ENCODE measurements at regions not wholly inside any gene's neighbourhood (a gene's known extent, or its start where the extent isn't known, plus 50 kb on each side); places are given as distances from the start of the nearest gene placed in this dataset.

GRCh38 chr5:84578226-84578625, 193.5 kb upstream of the EDIL3 start:
- Histone ChIP-seq H3K4me1 (no peaks in the 10 kb centered on the region), H3K4me3 (no peak overlapping the region), H3K9ac (no peak overlapping the region), H3K27me3 (no peaks in the 10 kb centered on the region), H3K9me3 (no peaks in the 10 kb centered on the region), H3K4me2 (no peak overlapping the region), H3K27ac (no peak overlapping the region), H3K36me3 (no peaks in the 10 kb centered on the region), H4K20me1 (no peaks in the 10 kb centered on the region)
- TF ChIP-seq Cebpa-rat (IDR thresholded peaks at IDR 0.05): no peak

- Histone ChIP-seq H3K36me3 (no peaks in the 10 kb centered on the region), H3K4me1 (no peaks in the 10 kb centered on the region), H3K27me3 (no peaks in the 10 kb centered on the region), H3K27ac (no peak overlapping the region), H3K4me2 (no peak overlapping the region), H3K9ac (no peak overlapping the region), H3K4me3 (no peak overlapping the region), H3K9me3 (no peaks in the 10 kb centered on the region), H4K20me1 (no peaks in the 10 kb centered on the region)
- no peak for TF ChIP-seq Cebpa-rat (IDR thresholded peaks at IDR 0.05)
Measured at GRCh38 chr5:84573017-84573712, 188.5 kb upstream of the EDIL3 start.

GRCh38 chr5:84569307-84569706, 184.6 kb upstream of the EDIL3 start:
- no peak for TF ChIP-seq Cebpa-rat (IDR thresholded peaks at IDR 0.05)
- Histone ChIP-seq H3K4me3 (no peak overlapping the region), H3K9me3 (no peaks in the 10 kb centered on the region), H3K9ac (no peak overlapping the region), H3K4me1 (no peaks in the 10 kb centered on the region), H3K27me3 (no peaks in the 10 kb centered on the region), H3K27ac (no peak overlapping the region), H3K36me3 (no peaks in the 10 kb centered on the region), H4K20me1 (no peaks in the 10 kb centered on the region), H3K4me2 (no peak overlapping the region)

- Histone ChIP-seq H3K27me3 (no peaks in the 10 kb centered on the region), H3K9ac (no peak overlapping the region), H3K9me3 (no peaks in the 10 kb centered on the region), H4K20me1 (no peaks in the 10 kb centered on the region), H3K36me3 (no peaks in the 10 kb centered on the region), H3K4me2 (no peak overlapping the region), H3K4me3 (no peak overlapping the region), H3K4me1 (no peaks in the 10 kb centered on the region), H3K27ac (no peak overlapping the region)
- TF ChIP-seq Cebpa-rat (IDR thresholded peaks at IDR 0.05): no peak
Measured at GRCh38 chr5:84568171-84568570, 183.5 kb upstream of the EDIL3 start.

- Histone ChIP-seq H3K36me3 (no peaks in the 10 kb centered on the region), H3K4me1 (no peaks in the 10 kb centered on the region), H3K4me3 (no peak overlapping the region), H4K20me1 (no peaks in the 10 kb centered on the region), H3K9me3 (no peaks in the 10 kb centered on the region), H3K27me3 (no peaks in the 10 kb centered on the region), H3K27ac (no peak overlapping the region), H3K9ac (no peak overlapping the region), H3K4me2 (no peak overlapping the region)
- TF ChIP-seq Cebpa-rat (IDR thresholded peaks at IDR 0.05): no peak
Measured at GRCh38 chr5:84565866-84566265, 181.2 kb upstream of the EDIL3 start.

- TF ChIP-seq Cebpa-rat (IDR thresholded peaks at IDR 0.05): no peak
- Histone ChIP-seq H3K27ac (no peak overlapping the region), H3K36me3 (no peaks in the 10 kb centered on the region), H3K4me3 (no peak overlapping the region), H3K4me2 (no peak overlapping the region), H3K9me3 (no peaks in the 10 kb centered on the region), H3K4me1 (no peaks in the 10 kb centered on the region), H3K9ac (no peak overlapping the region), H4K20me1 (no peaks in the 10 kb centered on the region), H3K27me3 (no peaks in the 10 kb centered on the region)
Measured at GRCh38 chr5:84564321-84565075, 179.8 kb upstream of the EDIL3 start.

GRCh38 chr5:84550222-84550621, 165.5 kb upstream of the EDIL3 start:
- Histone ChIP-seq H3K36me3 (no peaks in the 10 kb centered on the region), H3K9me3 (no peaks in the 10 kb centered on the region), H3K4me3 (no peak overlapping the region), H3K9ac (no peak overlapping the region), H3K4me1 (no peaks in the 10 kb centered on the region), H3K4me2 (no peak overlapping the region), H4K20me1 (no peaks in the 10 kb centered on the region), H3K27ac (no peak overlapping the region), H3K27me3 (no peaks in the 10 kb centered on the region)
- TF ChIP-seq Cebpa-rat (IDR thresholded peaks at IDR 0.05): no peak

GRCh38 chr5:84549054-84549453, 164.4 kb upstream of the EDIL3 start:
- Histone ChIP-seq H3K27me3 (no peaks in the 10 kb centered on the region), H3K27ac (no peak overlapping the region), H3K4me3 (no peak overlapping the region), H3K9me3 (no peaks in the 10 kb centered on the region), H3K4me1 (no peaks in the 10 kb centered on the region), H3K9ac (no peak overlapping the region), H4K20me1 (no peaks in the 10 kb centered on the region), H3K4me2 (no peak overlapping the region), H3K36me3 (no peaks in the 10 kb centered on the region)
- no peak for TF ChIP-seq Cebpa-rat (IDR thresholded peaks at IDR 0.05)

- no peaks in the 10 kb centered on the region for H3K4me1 ChIP-seq
- no peak for TF ChIP-seq Cebpa-rat (IDR thresholded peaks at IDR 0.05)
- no peaks in the 10 kb centered on the region for H3K27me3 ChIP-seq
- H3K9ac ChIP-seq: no peak overlapping the region
- H3K4me3 ChIP-seq: no peak overlapping the region
- no peaks in the 10 kb centered on the region for H4K20me1 ChIP-seq
- H3K9me3 ChIP-seq: 0 out of 2 replicates have a peak, but pooled peaks cover 4% of the 10 kb centered on the region
- no peaks in the 10 kb centered on the region for H3K36me3 ChIP-seq
- H3K4me2 ChIP-seq: no peak overlapping the region
- H3K27ac ChIP-seq: no peak overlapping the region
Measured at GRCh38 chr5:84546686-84547085, 162.0 kb upstream of the EDIL3 start.

GRCh38 chr5:84536797-84537196, 152.1 kb upstream of the EDIL3 start:
- Histone ChIP-seq H3K36me3 (no peaks in the 10 kb centered on the region), H3K4me2 (no peak overlapping the region), H3K9ac (no peak overlapping the region), H3K4me1 (no peaks in the 10 kb centered on the region), H4K20me1 (no peaks in the 10 kb centered on the region), H3K9me3 (peaks cover 19% of the 10 kb centered on the region; the same call in 1 of the 2 replicates), H3K27me3 (no peaks in the 10 kb centered on the region), H3K27ac (no peak overlapping the region), H3K4me3 (no peak overlapping the region)
- TF ChIP-seq Cebpa-rat (IDR thresholded peaks at IDR 0.05): no peak

Measured in BLaER1 (cell line).